Bone marrow (tissue), 2 donors: ENCODE measurements at regions not wholly inside any gene's neighbourhood (a gene's known extent, or its start where the extent isn't known, plus 50 kb on each side); places are given as distances from the start of the nearest gene placed in this dataset.

ENCODE experiments used
- DNase-seq, 2 donors: peaks; one replicate each; lab custom pipeline; 2025; lab: John Stamatoyannopoulos, UW

GRCh38 chr2:60400462-60401246, 152.8 kb downstream of the BCL11A start:
- DNase-seq = peak in 1 of 2 donors; percentile 80

DNA sequence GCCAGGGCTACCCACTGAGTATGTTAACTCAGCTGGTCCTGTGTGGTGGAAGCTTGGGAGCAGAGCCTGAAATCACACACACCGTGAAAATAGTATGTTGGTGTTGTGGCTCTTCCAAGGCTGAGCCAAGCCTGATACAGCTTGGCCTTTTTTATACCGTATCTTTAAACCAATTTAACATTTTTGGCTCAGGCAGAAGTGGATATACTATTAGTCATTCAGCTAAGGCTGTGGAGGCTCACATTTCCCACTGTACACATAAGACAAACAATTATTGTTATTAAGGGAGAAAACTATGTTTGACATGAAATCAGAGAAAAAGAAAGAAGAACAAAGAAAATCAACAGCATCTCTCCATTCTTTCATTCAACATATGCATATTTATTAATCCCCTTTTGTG, 159.0 kb downstream of the BCL11A start:
- no peak for DNase-seq

DNA sequence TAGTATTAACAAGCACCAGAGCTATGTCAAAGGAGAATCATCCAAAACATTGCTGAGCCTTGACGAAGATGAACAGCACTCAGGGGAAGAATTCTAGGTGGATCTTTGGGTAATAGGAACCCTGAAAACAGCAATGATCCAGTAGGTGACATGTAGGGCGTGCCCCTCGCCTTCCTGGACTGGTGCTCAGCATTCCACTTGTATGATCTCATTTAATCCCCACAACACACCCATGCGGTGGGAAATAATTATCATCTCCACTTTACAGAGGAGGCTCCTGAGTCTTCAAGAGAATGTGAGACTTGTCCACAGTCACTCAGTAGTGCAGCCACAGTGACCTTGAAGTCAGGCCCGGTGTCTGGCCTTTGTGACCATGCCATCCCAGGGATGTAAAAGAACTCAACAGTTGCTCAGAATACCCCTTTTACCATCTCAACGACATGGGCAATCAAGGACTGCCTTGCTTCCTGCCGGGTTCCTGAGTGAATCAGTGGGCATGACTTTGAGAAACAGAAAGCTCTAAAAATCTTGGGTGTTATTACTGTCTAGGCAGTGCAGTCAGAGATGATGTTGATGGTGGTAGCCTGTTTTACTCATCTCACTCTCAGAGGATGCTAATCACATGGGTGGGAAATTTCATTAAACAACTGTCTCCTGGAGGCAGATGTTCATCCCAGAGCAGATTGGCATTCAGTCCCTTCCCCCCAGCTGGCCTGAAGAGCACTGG, 161.6 kb downstream of the BCL11A start:
- DNase-seq = peak in 1 of 2 donors; percentile 61

- DNase-seq = no peak
Observed at GRCh38 chr2:60391230-60391629, 162.2 kb downstream of the BCL11A start.

GRCh38 chr2:60386436-60386835, 167.0 kb downstream of the BCL11A start:
- DNase-seq = no peak

- DNase-seq = peak in 1 of 2 donors; percentile 76
Observed at GRCh38 chr2:60385648-60386047, 167.8 kb downstream of the BCL11A start.

DNA sequence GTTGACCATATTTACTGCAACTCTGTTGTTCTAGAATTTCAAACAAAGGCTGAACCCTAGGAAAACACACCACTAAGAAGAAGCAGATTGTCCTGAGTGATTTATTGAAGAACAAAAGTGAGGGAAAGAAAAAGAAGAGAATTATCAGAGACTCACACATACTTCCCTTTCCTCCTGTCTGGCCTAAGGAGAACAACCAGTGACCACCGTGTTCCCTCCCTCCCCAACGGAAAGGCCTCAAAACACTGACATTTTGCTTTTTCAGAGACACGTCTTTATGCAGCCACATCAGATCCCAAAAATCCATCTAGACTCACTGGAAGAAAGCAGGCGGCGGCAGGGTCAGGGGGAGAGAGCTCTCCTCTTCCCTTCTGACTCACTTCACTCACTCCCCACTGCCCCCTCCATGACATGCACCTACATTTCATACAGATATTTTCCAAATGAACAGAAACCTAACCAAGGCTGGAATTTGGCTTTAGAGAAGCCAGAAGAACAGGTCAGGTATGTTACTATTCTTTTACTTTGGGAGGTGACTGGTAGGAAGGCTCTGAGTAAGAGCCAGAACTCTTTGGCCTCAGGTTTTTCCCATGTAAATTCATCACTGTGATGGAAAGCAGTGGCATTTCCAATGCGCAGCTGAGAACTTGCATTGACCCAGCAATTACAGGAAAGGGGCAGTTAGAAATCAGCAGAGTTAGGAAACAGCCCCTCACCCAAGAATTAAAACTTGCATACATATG, 169.9 kb downstream of the BCL11A start:
- DNase-seq = peak in 1 of 2 donors; percentile 42

DNA sequence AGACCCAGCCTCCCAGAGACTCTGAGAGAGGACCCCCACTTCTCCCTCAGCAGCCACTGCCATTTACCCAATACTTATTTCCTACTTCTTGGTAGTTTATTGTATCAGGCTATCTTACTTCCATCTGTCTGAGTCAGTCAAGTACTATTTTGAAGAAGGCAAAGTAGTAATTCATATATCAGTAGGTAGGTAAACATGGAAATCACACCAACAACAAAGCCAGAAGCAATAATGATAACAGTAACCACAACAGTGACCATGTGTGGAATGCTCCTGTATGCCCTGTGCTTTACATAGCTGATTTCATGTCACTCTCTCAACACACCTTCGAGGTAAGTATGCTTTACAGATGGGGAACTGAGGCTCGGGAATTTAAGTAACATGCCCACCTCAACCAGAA, 173.0 kb downstream of the BCL11A start:
- no peak for DNase-seq

GRCh38 chr2:60379684-60380083, 173.8 kb downstream of the BCL11A start:
- no peak for DNase-seq

DNA sequence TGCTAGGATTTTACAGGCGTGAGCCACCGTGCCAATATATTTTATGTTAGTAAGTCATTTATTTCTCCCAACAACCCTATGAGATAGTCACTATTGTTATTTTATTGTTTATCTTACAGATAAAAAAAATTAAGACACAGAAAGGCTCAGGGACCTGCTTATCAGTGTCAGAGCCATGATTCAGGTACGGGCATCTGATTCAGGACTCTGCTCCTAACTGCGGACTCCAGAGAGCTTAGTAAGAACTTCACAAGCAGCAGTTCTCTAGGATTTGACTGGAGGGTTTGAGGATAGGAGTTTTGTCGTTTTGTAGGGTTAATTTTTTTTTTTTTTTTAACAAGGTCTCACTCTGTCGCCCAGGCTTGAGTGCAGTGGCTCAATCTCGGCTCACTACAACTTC, 174.2 kb downstream of the BCL11A start:
- DNase-seq = no peak

- DNase-seq = no peak
Observed at GRCh38 chr2:60377825-60378224, 175.6 kb downstream of the BCL11A start.

DNA sequence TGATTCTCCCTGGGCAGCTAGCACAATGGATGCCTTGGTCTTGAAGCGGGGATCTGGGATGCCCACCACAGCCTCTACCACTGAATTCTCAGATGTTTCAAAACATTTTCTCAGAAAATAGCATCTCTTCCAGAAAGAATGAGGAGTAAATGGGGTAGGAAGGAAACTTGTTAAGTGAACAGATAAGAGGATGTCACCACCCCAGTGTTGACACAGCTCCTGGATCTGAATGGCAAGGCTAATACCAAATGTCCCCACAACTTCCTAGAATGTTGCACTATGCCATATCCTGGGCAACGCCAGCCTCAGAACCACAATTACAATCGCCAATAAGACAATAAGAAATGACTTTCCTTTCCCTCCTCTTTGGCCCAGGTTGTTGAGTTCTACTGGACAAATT, 177.2 kb downstream of the BCL11A start:
- DNase-seq = peak in 1 of 2 donors; percentile 22

GRCh38 chr2:60371681-60372080, 181.8 kb downstream of the BCL11A start:
- DNase-seq = peak in 1 of 2 donors; percentile 20

DNA sequence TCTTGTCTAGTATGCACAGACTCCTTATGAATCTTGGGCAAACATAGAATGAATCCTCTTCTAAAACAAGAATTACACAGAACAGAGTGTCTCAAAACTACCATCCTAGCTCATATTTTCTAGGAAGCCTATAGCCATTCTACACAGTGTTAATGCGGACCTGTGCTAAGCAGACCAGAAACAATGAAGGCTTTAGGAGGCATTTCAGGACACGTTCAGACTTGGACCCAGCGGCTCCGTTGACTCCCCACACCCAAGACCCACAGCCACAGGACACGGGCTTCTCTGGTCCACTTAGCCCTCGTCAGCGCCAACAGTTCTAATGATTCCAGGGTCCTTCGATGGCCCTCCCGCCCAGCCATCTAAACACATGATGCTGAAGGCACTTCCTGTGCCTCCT, 182.2 kb downstream of the BCL11A start:
- DNase-seq = no peak

DNA sequence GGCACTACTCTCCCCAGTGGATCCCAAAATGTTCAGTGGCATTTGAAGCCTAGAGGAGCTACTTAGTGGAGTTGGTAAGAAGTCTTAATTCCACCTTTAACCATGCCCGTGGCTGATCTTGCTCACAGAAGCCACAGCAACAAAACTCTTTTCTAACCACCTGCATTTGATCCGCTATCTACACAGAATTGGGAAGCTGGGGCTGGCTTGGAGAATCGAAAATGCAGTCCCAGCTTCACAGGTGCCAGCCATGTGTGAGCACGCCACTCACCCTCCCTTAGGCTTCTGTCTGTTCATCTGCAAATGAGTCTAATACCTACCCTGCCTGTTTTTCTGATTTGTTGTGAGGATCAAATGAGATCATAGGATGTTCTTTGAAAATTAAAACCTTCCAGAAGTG, 182.6 kb downstream of the BCL11A start:
- no peak for DNase-seq

- DNase-seq = no peak
Observed at GRCh38 chr2:60368456-60368855, 185.0 kb downstream of the BCL11A start.

GRCh38 chr2:60366135-60366712, 187.2 kb downstream of the BCL11A start:
- peak; percentile 9 to 64 for DNase-seq

GRCh38 chr2:60365556-60365955, 187.9 kb downstream of the BCL11A start:
- DNase-seq = no peak

GRCh38 chr2:60364491-60364890, 189.0 kb downstream of the BCL11A start:
- no peak for DNase-seq

DNA sequence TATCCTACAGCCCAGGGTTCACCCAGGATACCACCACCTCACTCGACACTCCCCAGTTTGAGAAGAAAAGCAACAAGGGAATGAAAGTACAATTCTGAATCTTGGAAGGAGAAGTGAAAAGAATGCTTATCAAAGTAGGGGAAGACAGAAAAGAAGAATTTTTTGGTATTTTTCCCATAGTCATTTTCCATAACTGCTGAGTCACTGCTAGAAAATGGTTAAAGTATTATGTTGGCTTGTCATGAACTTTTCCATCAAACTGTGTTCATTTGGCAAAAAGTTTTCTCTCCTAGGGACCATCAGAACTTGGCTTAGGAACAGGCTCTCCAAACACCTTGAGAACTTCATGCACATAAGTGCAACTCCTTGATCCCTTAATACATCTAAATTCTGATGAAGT, 192.0 kb downstream of the BCL11A start:
- DNase-seq = no peak

DNA sequence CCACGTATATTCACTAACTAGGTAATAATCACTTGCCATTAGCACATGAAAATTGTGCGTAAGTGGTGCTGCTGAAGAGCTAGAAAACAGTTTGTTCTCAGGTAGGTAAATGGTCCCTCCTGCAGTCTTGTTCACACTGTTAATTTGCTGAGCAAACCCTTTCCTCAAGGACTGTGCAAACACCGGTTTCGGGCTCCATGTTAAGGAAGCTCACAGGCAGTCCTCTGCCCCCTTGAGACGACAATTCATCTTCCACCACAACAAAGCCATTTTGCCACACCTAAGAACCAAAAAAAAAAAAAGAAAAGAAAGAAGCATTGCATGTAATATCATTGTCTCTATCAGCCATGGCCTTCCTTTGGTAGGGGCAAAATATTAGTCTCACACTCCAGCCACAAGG, 193.9 kb downstream of the BCL11A start:
- DNase-seq = no peak

- DNase-seq = no peak
Observed at GRCh38 chr2:60358476-60358875, 195.0 kb downstream of the BCL11A start.
